HL-60/S4 treated with phorbol 12-myristate 13-acetate at 8.2 ng/mL for 4 days and 3 days (cell line): ENCODE measurements at regions not wholly inside any gene's neighbourhood (a gene's known extent, or its start where the extent isn't known, plus 50 kb on each side); places are given as distances from the start of the nearest gene placed in this dataset.

Experiments used
- in situ Hi-C: fragments of 300-500 bp; cut with MboI; formaldehyde crosslinking; loops from 2 replicates; pipeline ENCODE4 v1.15.0; 2022; ENCODE audit warnings: low sequenced_read_pairs

DNA sequence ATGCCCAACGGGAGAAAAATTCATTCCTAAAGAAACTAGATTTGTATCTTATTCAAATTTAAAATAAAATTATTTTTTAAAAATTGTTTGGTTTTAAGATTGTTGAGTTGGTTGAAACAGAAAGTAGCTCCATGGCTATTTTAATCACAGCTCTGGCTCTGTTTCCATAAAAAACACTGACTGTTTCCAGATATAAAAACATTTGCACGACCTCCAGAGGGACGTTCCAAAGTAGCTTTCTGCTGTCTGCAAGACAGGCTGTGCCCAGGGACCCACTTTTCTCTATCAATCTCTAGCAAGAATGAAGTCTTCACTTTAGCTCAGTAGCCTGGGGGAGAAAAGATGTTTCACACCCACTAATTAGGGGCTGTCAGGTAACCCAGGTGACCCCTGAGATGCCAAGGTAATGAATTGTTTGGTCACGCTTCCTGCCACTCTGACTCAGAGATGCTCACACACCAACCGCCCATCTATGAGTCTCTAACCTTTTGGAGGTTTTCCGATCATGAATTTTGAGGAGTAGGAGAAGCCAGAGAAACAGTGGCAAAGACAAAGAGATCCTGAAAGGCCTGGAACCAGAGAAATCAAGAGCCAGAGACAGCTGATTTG is 220.1 kb upstream of the SOX9 start:
- in situ Hi-C loops, result no loop called here

DNA sequence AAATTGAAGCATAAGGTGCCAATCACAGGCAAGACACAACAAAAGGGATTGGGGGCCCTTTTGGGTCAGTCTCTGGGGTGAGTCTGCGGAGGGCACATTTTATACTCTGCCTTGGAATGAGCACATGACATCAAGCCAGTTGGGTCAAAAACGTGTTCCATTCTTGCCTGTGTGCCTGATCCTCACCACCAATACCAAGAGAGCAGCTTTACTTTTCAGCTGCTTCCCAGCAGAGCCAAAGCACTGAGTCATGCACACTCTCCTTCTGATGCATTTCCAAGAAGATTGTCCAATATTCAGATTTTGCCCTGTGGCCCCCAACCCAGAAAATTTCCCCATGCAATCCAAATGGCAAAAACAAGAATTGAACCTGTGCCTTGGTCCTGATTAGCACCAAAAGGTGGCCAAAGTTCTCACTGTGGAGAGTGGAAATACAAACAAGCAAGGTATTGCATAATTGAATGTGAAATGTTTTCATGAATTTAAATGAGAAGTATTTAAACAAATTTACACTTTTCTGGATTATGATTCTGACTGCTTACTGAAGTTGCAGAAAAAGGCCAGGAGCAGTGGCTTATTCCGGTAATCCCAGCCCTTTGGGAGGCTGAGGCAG is 217.8 kb upstream of the SOX9 start:
- in situ Hi-C loops, result no loop called here

- in situ Hi-C loops, result no loop called here
These were observed 215.3 kb upstream of the SOX9 start for GRCh38 chr17:71905376-71906031.

DNA sequence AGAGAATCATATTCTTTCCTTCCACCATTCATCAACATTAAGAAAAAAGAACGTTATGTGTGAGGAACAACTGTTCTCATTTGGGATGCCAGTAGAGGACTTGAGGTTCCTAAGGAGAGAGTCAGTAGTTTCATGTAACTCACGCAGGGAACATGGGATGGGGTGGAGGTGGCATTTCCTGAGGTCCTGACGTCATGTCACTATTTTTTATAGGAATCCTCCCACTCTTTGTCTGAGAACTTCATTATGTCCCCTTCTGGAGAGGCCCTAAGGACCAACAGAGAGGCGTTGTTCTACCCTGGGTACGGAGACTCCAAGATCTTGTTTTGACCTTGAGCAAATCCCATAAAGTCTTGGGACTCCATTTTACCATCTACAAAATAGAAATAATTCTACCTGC is 211.7 kb upstream of the SOX9 start:
- in situ Hi-C loops, result no loop called here

- in situ Hi-C loops, result no loop called here
These were observed 210.8 kb upstream of the SOX9 start for GRCh38 chr17:71910002-71910401.

DNA sequence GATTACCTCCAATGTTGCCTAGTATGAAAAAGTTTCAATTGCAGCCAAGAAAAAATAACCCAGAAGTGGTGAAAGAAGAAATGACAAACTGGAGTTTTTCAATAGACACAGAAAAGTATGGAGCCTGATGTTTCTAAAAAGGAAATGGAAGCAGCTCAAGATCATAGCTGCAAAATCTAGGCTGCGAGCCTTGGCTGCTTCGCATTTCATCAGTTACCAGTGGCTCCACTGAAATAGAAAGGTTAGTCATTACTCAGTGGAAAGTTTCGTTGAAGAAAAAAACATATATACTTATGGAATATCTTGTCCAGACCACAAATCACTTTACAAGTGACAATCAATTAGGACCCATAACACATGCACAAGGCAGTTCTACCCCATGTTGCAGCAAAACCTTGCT is 206.8 kb upstream of the SOX9 start:
- in situ Hi-C loops, result no loop called here

DNA sequence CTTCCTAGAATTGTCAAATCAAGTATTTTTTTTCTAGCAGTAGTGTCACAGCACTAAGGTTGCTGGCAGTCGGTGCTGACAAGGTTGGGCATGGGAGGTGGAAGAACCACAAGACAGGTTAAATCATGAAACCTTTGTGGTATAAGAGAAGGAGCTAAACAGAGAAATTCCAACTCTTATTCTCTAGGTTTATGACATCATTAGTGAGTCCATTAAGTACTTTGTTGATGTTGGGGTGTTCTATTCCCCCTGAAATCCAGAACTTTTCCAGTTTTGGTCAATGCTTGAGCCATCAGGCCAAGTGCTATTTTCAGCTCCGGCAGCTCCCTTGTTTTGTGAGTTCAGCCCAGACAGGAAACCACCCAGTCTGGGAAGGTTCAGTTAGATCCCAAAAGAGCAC is 206.0 kb upstream of the SOX9 start:
- in situ Hi-C loops, result no loop called here

- in situ Hi-C loops, result no loop called here
These were observed 203.1 kb upstream of the SOX9 start for GRCh38 chr17:71917715-71918114.

DNA sequence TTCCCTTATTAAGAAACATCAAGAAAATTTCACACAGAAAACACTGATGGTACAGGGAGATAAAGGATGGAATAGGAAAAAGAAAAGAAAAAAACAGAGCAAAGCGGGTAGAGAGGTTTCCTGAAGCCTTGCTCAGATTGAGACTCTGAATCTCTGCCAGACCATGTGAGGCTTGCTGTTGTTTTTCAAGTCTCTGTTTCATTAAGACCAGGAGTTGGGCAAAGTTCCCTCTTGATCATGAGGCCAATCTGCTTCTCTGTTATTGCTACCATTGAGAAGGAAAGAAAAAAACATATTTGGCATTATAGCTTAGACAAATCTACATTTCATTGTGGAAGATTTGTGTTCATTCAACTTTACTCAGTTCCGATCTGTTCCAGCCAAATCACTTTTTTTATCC is 201.6 kb upstream of the SOX9 start:
- in situ Hi-C loops, result no loop called here

- in situ Hi-C loops, result no loop called here
These were observed 200.9 kb upstream of the SOX9 start for GRCh38 chr17:71919896-71920295.

GRCh38 chr17:71921796-71922195 is 199.0 kb upstream of the SOX9 start:
- in situ Hi-C loops, result no loop called here

DNA sequence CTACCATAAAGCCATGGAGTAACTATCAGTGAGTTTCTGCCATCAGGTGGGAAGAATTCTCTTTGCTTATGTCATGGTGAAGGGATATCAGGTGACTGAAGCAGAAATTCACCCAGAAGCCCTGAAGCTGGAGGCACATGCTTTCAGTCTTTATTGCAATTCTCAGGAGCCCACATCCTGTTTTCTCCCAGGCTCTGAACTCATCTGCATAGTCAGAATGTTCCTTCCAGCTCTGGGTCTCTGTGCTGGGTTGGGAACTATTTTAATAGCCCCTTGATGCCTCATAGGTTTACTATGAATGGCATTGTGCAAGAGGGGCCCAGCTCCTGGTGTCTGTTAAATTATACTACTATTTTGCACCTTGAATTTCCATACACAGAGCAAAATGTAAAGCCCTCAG is 198.4 kb upstream of the SOX9 start:
- in situ Hi-C loops, result no loop called here

DNA sequence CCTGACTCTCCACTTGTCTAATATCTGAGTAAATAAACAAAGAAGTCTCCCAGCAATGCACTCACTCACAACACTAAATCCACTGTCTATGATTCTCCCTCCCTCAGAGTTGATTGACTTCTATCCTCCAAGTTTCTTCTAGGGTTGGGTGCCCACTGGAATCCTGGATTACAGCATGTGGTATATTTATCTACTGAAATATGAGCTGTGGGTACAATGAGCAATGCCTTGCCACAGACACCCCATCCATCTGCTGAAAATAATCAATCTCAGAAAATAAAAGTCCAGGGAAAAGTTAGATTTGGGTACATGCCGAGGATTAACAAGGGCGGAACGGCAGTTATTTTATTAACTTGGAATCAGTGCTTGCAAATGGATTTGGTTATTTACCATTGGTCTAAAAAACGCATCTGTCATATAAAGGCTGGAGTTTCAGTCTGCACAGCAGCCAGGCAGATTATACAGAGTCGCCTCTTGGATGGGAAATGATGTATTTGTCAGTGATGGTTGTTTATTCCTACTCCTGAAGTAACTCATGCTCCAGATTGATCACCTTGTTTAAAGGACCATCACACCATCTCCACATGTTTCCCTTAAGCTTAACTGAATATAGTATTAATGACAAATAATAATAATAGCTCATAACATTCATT is 193.9 kb upstream of the SOX9 start:
- in situ Hi-C loops, result no loop called here

- in situ Hi-C loops, result no loop called here
These were observed 187.5 kb upstream of the SOX9 start for GRCh38 chr17:71933306-71933705.

DNA sequence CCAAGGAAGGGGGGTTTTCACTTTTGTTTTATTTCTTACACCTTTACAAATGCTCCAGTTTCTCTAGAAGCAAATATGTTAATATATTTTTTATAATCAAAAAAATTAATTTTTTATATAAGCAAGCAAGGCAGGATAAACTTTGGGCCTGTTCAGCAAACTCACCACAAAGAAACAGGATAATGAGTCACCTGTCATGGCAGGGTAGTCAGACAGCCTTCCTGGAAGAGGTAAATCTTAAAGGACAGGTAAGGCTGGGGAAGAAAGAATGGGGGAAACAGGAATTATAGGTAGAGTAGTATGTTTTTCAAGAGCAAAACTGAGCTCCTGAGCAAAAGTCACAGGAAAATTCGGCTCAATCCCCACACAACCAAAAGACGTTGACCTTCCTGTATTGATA is 186.3 kb upstream of the SOX9 start:
- in situ Hi-C loops, result no loop called here

DNA sequence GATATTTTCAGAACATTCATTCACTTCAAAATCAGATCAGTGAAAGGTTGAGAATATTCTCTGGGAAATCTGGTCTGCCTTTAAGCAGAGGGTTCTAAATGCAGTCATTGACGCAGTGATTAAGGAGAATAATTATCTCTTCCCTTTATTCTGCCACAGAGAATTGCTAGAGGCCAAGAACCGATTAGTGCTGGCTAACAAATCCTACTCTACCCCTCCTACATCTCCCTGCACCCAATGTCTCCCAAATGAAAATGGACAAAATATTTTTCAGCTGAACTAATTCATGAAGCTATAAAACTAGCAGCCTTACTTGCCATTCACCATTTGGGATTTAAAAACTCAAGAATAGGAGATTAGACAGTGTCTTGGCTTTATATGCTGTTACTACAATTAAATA is 185.5 kb upstream of the SOX9 start:
- in situ Hi-C loops, result no loop called here

GRCh38 chr17:71936977-71937376 is 183.8 kb upstream of the SOX9 start:
- in situ Hi-C loops, result no loop called here

DNA sequence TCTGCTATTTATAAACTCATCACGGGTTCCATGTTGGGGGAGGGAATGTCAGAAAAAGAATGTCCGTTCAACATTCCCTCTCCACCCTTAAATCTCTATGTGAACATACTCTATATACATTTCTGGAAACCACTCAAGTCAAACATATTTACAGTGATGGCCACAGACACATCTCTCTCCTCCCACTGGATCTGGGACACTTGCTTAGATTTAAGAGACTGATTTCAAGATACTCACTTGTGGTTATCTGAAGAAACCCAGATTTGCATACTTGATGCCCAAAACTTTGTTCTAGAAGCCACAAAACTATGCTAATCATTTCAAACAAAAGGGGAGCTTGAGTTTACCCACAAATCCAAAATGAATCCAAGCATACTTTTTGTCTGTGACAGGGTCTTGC is 182.9 kb upstream of the SOX9 start:
- in situ Hi-C loops, result no loop called here

- in situ Hi-C loops, result no loop called here
These were observed 182.3 kb upstream of the SOX9 start for GRCh38 chr17:71938340-71939010.

DNA sequence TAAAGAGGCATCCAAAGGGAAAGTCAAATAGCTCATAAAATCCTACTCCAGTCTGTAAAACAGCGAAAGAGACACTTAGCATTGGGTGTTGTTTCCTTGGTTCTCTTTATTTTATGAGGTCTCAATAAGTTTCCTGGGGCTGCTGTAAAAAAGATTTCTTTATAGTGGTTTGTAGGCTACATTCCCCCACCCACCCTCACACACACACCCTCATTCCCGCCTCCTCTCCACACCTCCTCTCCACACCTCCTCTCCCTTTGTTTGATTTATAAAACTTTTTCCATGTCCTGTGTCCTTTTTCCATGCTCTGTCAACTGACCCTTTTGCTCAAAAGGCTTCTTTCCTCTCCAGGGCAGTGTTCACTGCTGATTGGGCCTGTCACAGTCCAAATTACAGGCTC is 178.9 kb upstream of the SOX9 start:
- in situ Hi-C loops, result no loop called here

GRCh38 chr17:71942626-71943025 is 178.2 kb upstream of the SOX9 start:
- in situ Hi-C loops, result no loop called here
